ENCODE measurements at regions not wholly inside any gene's neighbourhood (a gene's known extent, or its start where the extent isn't known, plus 50 kb on each side); places are given as distances from the start of the nearest gene placed in this dataset.

GRCh38 chr14:21987937-21988336, 314.3 kb upstream of the OR4E1 start:
- in situ Hi-C loops (cut with MboI; ENCODE audit: low pct_unique_long_range_greater_than_20kb, low sequenced_read_pairs, unreplicated experiment) = no loop called here
- peak; percentile 20 for TF ChIP-seq CTCF (IDR thresholded peaks at IDR 0.05; ENCODE audit: extremely low read depth, insufficient read depth, missing control alignments)
- no peak for DNase-seq (ENCODE audit: low spot score)

GRCh38 chr14:21985081-21985480, 311.5 kb upstream of the OR4E1 start:
- no peak for DNase-seq (ENCODE audit: low spot score)
- TF ChIP-seq CTCF (IDR thresholded peaks at IDR 0.05; ENCODE audit: extremely low read depth, insufficient read depth, missing control alignments) = no peak
- in situ Hi-C loops (cut with MboI; ENCODE audit: low pct_unique_long_range_greater_than_20kb, low sequenced_read_pairs, unreplicated experiment) = no loop called here

- in situ Hi-C loops (cut with MboI; ENCODE audit: low pct_unique_long_range_greater_than_20kb, low sequenced_read_pairs, unreplicated experiment) = no loop called here
- DNase-seq (ENCODE audit: low spot score) = no peak
- TF ChIP-seq CTCF (IDR thresholded peaks at IDR 0.05; ENCODE audit: extremely low read depth, insufficient read depth, missing control alignments) = no peak
Observed at GRCh38 chr14:21978999-21979314, 305.3 kb upstream of the OR4E1 start.

- TF ChIP-seq CTCF (IDR thresholded peaks at IDR 0.05; ENCODE audit: extremely low read depth, insufficient read depth, missing control alignments) = peak; percentile 86
- in situ Hi-C loops (cut with MboI; ENCODE audit: low pct_unique_long_range_greater_than_20kb, low sequenced_read_pairs, unreplicated experiment) = no loop called here
- peak; percentile 53 for DNase-seq (ENCODE audit: low spot score)
Observed at GRCh38 chr14:21978184-21978998, 304.8 kb upstream of the OR4E1 start.

- DNase-seq (ENCODE audit: low spot score) = no peak
- in situ Hi-C loops (cut with MboI; ENCODE audit: low pct_unique_long_range_greater_than_20kb, low sequenced_read_pairs, unreplicated experiment) = no loop called here
- no peak for TF ChIP-seq CTCF (IDR thresholded peaks at IDR 0.05; ENCODE audit: extremely low read depth, insufficient read depth, missing control alignments)
Observed at GRCh38 chr14:21974741-21975140, 301.1 kb upstream of the OR4E1 start.

GRCh38 chr14:21965042-21965441, 291.4 kb upstream of the OR4E1 start:
- TF ChIP-seq CTCF (IDR thresholded peaks at IDR 0.05; ENCODE audit: extremely low read depth, insufficient read depth, missing control alignments) = no peak
- no peak for DNase-seq (ENCODE audit: low spot score)
- in situ Hi-C loops (cut with MboI; ENCODE audit: low pct_unique_long_range_greater_than_20kb, low sequenced_read_pairs, unreplicated experiment) = no loop called here

Data from GM13977 (cell line).